Mammary epithelial cell (primary cell): ENCODE measurements at regions not wholly inside any gene's neighbourhood (a gene's known extent, or its start where the extent isn't known, plus 50 kb on each side); places are given as distances from the start of the nearest gene placed in this dataset.

ENCODE experiments used
- CTCF ChIP-seq, 2 donors: IDR thresholded peaks in 1 of 2; conservative IDR thresholded peaks in 1 of 2; 2 replicates each; pipeline ENCODE4 v1.5.1; 2011 to 2012; ENCODE audit warnings: inconsistent platforms in 2 of 2, low read length in 2 of 2, mild to moderate bottlenecking in 2 of 2, control low read depth in 1 of 2, low read depth in 1 of 2; ENCODE audit not compliant: insufficient read depth in 1 of 2; ENCODE audit errors: extremely low read depth in 1 of 2
- EZH2 ChIP-seq: IDR thresholded peaks from 2 replicates; pipeline ENCODE4 v1.6.1; 2012; ENCODE audit warnings: low read length, inconsistent platforms, borderline replicate concordance

- TF ChIP-seq CTCF (conservative IDR thresholded peaks at IDR 0.05 in 1 of 2, IDR thresholded peaks at IDR 0.05 in 1 of 2; ENCODE audit: extremely low read depth in 1 of 2, insufficient read depth in 1 of 2, low read depth in 1 of 2, low read length in 2 of 2) (no peak), EZH2 (no peak)
Measured at GRCh38 chr11:134543241-134543640, 131.2 kb upstream of the B3GAT1 start.
